ENCODE measurements at regions not wholly inside any gene's neighbourhood (a gene's known extent, or its start where the extent isn't known, plus 50 kb on each side); places are given as distances from the start of the nearest gene placed in this dataset.

GRCh38 chr7:68121056-68121455, 1124.4 kb downstream of the TYW1 start:
- no peak for ATAC-seq (ENCODE audit: insufficient read depth, low read depth)

GRCh38 chr7:68121655-68122054, 1125.0 kb downstream of the TYW1 start:
- no peaks in the 10 kb centered on the region for H4K20me1 ChIP-seq (ENCODE audit: insufficient read depth, low read length)
- H3K27me3 ChIP-seq (ENCODE audit: insufficient read depth, low read length, poor library complexity): no peaks in the 10 kb centered on the region
- TF ChIP-seq EZH2 (IDR thresholded peaks at IDR 0.05; ENCODE audit: borderline replicate concordance, low read depth, low read length, severe bottlenecking) (no peak), CTCF (IDR thresholded peaks at IDR 0.05; ENCODE audit: borderline replicate concordance, extremely low read depth, low read length, poor library complexity, severe bottlenecking) (no peak)
- no peak overlapping the region for H3K9ac ChIP-seq (ENCODE audit: low read depth, low read length)
- H3K79me2 ChIP-seq (ENCODE audit: insufficient read depth, low read length): no peaks in the 10 kb centered on the region
- ATAC-seq (ENCODE audit: insufficient read depth, low read depth) (no peak), DNase-seq (no peak)
- H3K4me2 ChIP-seq (ENCODE audit: insufficient read depth, low read length): no peak overlapping the region
- peaks cover 12% of the 10 kb centered on the region for H3K9me3 ChIP-seq (ENCODE audit: insufficient read depth, low read length, severe bottlenecking)
- no peak overlapping the region for H3K27ac ChIP-seq (ENCODE audit: low read length)
- no peaks in the 10 kb centered on the region for H3K36me3 ChIP-seq (ENCODE audit: insufficient read depth, low read length)
- no peak overlapping the region for H2AFZ ChIP-seq (ENCODE audit: low read depth, low read length)
- H3K4me3 ChIP-seq (ENCODE audit: low read depth in 1 of 2, low read length in 2 of 2): no peak overlapping the region
- no peaks in the 10 kb centered on the region for H3K4me1 ChIP-seq (ENCODE audit: insufficient read depth, low read length)

More at GRCh38 chr7:68121056-68121455, 1124.4 kb downstream of the TYW1 start:
- Histone ChIP-seq H3K9ac (ENCODE audit: low read depth, low read length) (no peak overlapping the region), H3K79me2 (ENCODE audit: insufficient read depth, low read length) (no peaks in the 10 kb centered on the region), H3K4me1 (ENCODE audit: insufficient read depth, low read length) (no peaks in the 10 kb centered on the region), H3K4me2 (ENCODE audit: insufficient read depth, low read length) (no peak overlapping the region), H3K9me3 (ENCODE audit: insufficient read depth, low read length, severe bottlenecking) (peaks cover 12% of the 10 kb centered on the region), H3K36me3 (ENCODE audit: insufficient read depth, low read length) (no peaks in the 10 kb centered on the region), H2AFZ (ENCODE audit: low read depth, low read length) (no peak overlapping the region), H4K20me1 (ENCODE audit: insufficient read depth, low read length) (no peaks in the 10 kb centered on the region), H3K27me3 (ENCODE audit: insufficient read depth, low read length, poor library complexity) (no peaks in the 10 kb centered on the region), H3K27ac (ENCODE audit: low read length) (no peak overlapping the region), H3K4me3 (ENCODE audit: low read depth in 1 of 2, low read length in 2 of 2) (no peak overlapping the region)
- DNase-seq: no peak
- no peak for TF ChIP-seq EZH2 (IDR thresholded peaks at IDR 0.05; ENCODE audit: borderline replicate concordance, low read depth, low read length, severe bottlenecking)
- no peak for TF ChIP-seq CTCF (IDR thresholded peaks at IDR 0.05; ENCODE audit: borderline replicate concordance, extremely low read depth, low read length, poor library complexity, severe bottlenecking)

GRCh38 chr7:68122801-68123200, 1126.2 kb downstream of the TYW1 start:
- Histone ChIP-seq H3K4me2 (ENCODE audit: insufficient read depth, low read length) (no peak overlapping the region), H2AFZ (ENCODE audit: low read depth, low read length) (no peak overlapping the region), H3K79me2 (ENCODE audit: insufficient read depth, low read length) (no peaks in the 10 kb centered on the region), H3K27me3 (ENCODE audit: insufficient read depth, low read length, poor library complexity) (no peaks in the 10 kb centered on the region), H3K9me3 (ENCODE audit: insufficient read depth, low read length, severe bottlenecking) (peaks cover 12% of the 10 kb centered on the region), H3K27ac (ENCODE audit: low read length) (no peak overlapping the region), H3K36me3 (ENCODE audit: insufficient read depth, low read length) (no peaks in the 10 kb centered on the region), H3K4me3 (ENCODE audit: low read depth in 1 of 2, low read length in 2 of 2) (no peak overlapping the region), H3K4me1 (ENCODE audit: insufficient read depth, low read length) (no peaks in the 10 kb centered on the region), H3K9ac (ENCODE audit: low read depth, low read length) (no peak overlapping the region), H4K20me1 (ENCODE audit: insufficient read depth, low read length) (no peaks in the 10 kb centered on the region)
- TF ChIP-seq CTCF (IDR thresholded peaks at IDR 0.05; ENCODE audit: borderline replicate concordance, extremely low read depth, low read length, poor library complexity, severe bottlenecking): no peak
- TF ChIP-seq EZH2 (IDR thresholded peaks at IDR 0.05; ENCODE audit: borderline replicate concordance, low read depth, low read length, severe bottlenecking): no peak
- ATAC-seq (ENCODE audit: insufficient read depth, low read depth) (no peak), DNase-seq (no peak)

GRCh38 chr7:68125168-68125567, 1128.5 kb downstream of the TYW1 start:
- Histone ChIP-seq H3K27ac (ENCODE audit: low read length) (no peak overlapping the region), H3K9ac (ENCODE audit: low read depth, low read length) (no peak overlapping the region), H3K27me3 (ENCODE audit: insufficient read depth, low read length, poor library complexity) (no peaks in the 10 kb centered on the region), H3K36me3 (ENCODE audit: insufficient read depth, low read length) (no peaks in the 10 kb centered on the region), H3K4me1 (ENCODE audit: insufficient read depth, low read length) (no peaks in the 10 kb centered on the region), H3K79me2 (ENCODE audit: insufficient read depth, low read length) (no peaks in the 10 kb centered on the region), H3K4me2 (ENCODE audit: insufficient read depth, low read length) (no peak overlapping the region), H3K9me3 (ENCODE audit: insufficient read depth, low read length, severe bottlenecking) (peaks cover 1% of the 10 kb centered on the region), H4K20me1 (ENCODE audit: insufficient read depth, low read length) (no peaks in the 10 kb centered on the region), H2AFZ (ENCODE audit: low read depth, low read length) (no peak overlapping the region), H3K4me3 (ENCODE audit: low read depth in 1 of 2, low read length in 2 of 2) (no peak overlapping the region)
- ATAC-seq (ENCODE audit: insufficient read depth, low read depth): no peak
- no peak for DNase-seq
- TF ChIP-seq CTCF (IDR thresholded peaks at IDR 0.05; ENCODE audit: borderline replicate concordance, extremely low read depth, low read length, poor library complexity, severe bottlenecking): no peak
- TF ChIP-seq EZH2 (IDR thresholded peaks at IDR 0.05; ENCODE audit: borderline replicate concordance, low read depth, low read length, severe bottlenecking): no peak

Measured in DND-41 (cell line).